Dermis microvascular lymphatic vessel endothelial cell (primary cell): ENCODE measurements at regions not wholly inside any gene's neighbourhood (a gene's known extent, or its start where the extent isn't known, plus 50 kb on each side); places are given as distances from the start of the nearest gene placed in this dataset.
"Not testable (repeated sequence)": the region's sequence is repeated elsewhere in the genome, so short reads cannot be mapped to it uniquely, and the experiment has no call there.

ENCODE experiments used
- DNase-seq, 2 donors: peaks; one replicate each; pipeline versions ENCODE4 v3.0.0 to v3.0.0-alpha.2; 2010; ENCODE audit warnings: low read depth in 2 of 2

GRCh38 chr1:181257117-181257516, 168.6 kb downstream of the IER5 start:
- DNase-seq: no peak

GRCh38 chr1:181259026-181259745, 170.7 kb downstream of the IER5 start:
- DNase-seq: no peak

GRCh38 chr1:181260271-181260670, 171.8 kb downstream of the IER5 start:
- no peak for DNase-seq

- DNase-seq: no peak
These were observed 172.5 kb downstream of the IER5 start for GRCh38 chr1:181260994-181261393.

- no peak for DNase-seq
These were observed 173.6 kb downstream of the IER5 start for GRCh38 chr1:181262069-181262468.

GRCh38 chr1:181263444-181263843, 174.9 kb downstream of the IER5 start:
- DNase-seq: no peak

GRCh38 chr1:181264821-181265220, 176.3 kb downstream of the IER5 start:
- no peak for DNase-seq

- no peak for DNase-seq
These were observed 196.5 kb downstream of the IER5 start for GRCh38 chr1:181284978-181285377.

GRCh38 chr1:181295217-181295616, 188.1 kb upstream of the CACNA1E start:
- DNase-seq: no peak

- no peak for DNase-seq
These were observed 187.1 kb upstream of the CACNA1E start for GRCh38 chr1:181296180-181296579.

- DNase-seq: no peak
These were observed 175.2 kb upstream of the CACNA1E start for GRCh38 chr1:181308098-181308497.

- DNase-seq: no peak
These were observed 172.8 kb upstream of the CACNA1E start for GRCh38 chr1:181310560-181310959.

GRCh38 chr1:181312946-181313345, 170.4 kb upstream of the CACNA1E start:
- no peak for DNase-seq

GRCh38 chr1:181313466-181313865, 169.9 kb upstream of the CACNA1E start:
- no peak for DNase-seq

GRCh38 chr1:181314010-181314409, 169.3 kb upstream of the CACNA1E start:
- DNase-seq: no peak

GRCh38 chr1:181314959-181315358, 168.4 kb upstream of the CACNA1E start:
- DNase-seq: no peak

- no peak for DNase-seq
These were observed 165.9 kb upstream of the CACNA1E start for GRCh38 chr1:181317261-181317930.

- DNase-seq: no peak
These were observed 165.1 kb upstream of the CACNA1E start for GRCh38 chr1:181318022-181318857.

- DNase-seq: no peak
These were observed 164.5 kb upstream of the CACNA1E start for GRCh38 chr1:181318858-181319235.

- no peak for DNase-seq
These were observed 163.4 kb upstream of the CACNA1E start for GRCh38 chr1:181319907-181320306.

- no peak for DNase-seq
These were observed 158.3 kb upstream of the CACNA1E start for GRCh38 chr1:181324797-181325616.

- not testable (repeated sequence) for DNase-seq
These were observed 157.6 kb upstream of the CACNA1E start for GRCh38 chr1:181325765-181326164.
